Trophoblast cell (in vitro differentiated cells and primary cell): ENCODE measurements at regions not wholly inside any gene's neighbourhood (a gene's known extent, or its start where the extent isn't known, plus 50 kb on each side); places are given as distances from the start of the nearest gene placed in this dataset.

Experiments
- DNase-seq, 2 donors: peaks; one replicate each; pipeline ENCODE4 v3.0.0-alpha.2; 2016
- H2AFZ ChIP-seq: 2 replicates; pipeline ENCODE4 v1.6.1; 2013; ENCODE audit warnings: low read length, moderate library complexity, mild to moderate bottlenecking; ENCODE audit not compliant: insufficient read depth, poor library complexity
- H2AK5ac ChIP-seq: 2 replicates; pipeline ENCODE4 v1.6.1; 2013; ENCODE audit warnings: mild to moderate bottlenecking, low read length
- H2BK120ac ChIP-seq: 2 replicates; pipeline ENCODE4 v1.6.1; 2013; ENCODE audit warnings: low read length, mild to moderate bottlenecking, moderate library complexity; ENCODE audit not compliant: insufficient read depth, poor library complexity
- H2BK12ac ChIP-seq: 2 replicates; pipeline ENCODE4 v1.6.1; 2013; ENCODE audit warnings: mild to moderate bottlenecking, low read length, moderate library complexity
- H2BK5ac ChIP-seq: 2 replicates; pipeline ENCODE4 v1.6.1; 2013; ENCODE audit warnings: low read length, low read depth, moderate library complexity, mild to moderate bottlenecking; ENCODE audit not compliant: poor library complexity
- H3K14ac ChIP-seq: 2 replicates; pipeline ENCODE4 v1.6.1; 2013; ENCODE audit warnings: mild to moderate bottlenecking, low read length
- H3K18ac ChIP-seq: 2 replicates; pipeline ENCODE4 v1.6.1; 2013; ENCODE audit warnings: mild to moderate bottlenecking, low read length
- H3K23ac ChIP-seq: 2 replicates; pipeline ENCODE4 v1.6.1; 2013; ENCODE audit warnings: low read length
- H3K27ac ChIP-seq: 2 replicates; pipeline ENCODE4 v1.5.1; 2013; ENCODE audit warnings: low read depth, mild to moderate bottlenecking, inconsistent platforms, low read length, moderate library complexity
- H3K27me3 ChIP-seq: 2 replicates; pipeline ENCODE4 v1.6.1; 2013; ENCODE audit warnings: inconsistent platforms, mild to moderate bottlenecking, low read length, moderate library complexity; ENCODE audit not compliant: insufficient read depth
- H3K36me3 ChIP-seq, 2 experiments: 1 replicate in 1 of 2; 2 replicates in 1 of 2; pipeline ENCODE4 v1.6.1; 2013; ENCODE audit warnings: low read length in 2 of 2, mild to moderate bottlenecking in 2 of 2, moderate library complexity in 1 of 2; ENCODE audit not compliant: insufficient read depth in 2 of 2, control insufficient read depth in 1 of 2
- H3K4ac ChIP-seq: 2 replicates; pipeline ENCODE4 v1.6.1; 2013; ENCODE audit warnings: low read depth, mild to moderate bottlenecking, low read length, moderate library complexity
- H3K4me1 ChIP-seq, 2 experiments: 1 replicate in 1 of 2; 2 replicates in 1 of 2; pipeline ENCODE4 v1.6.1; 2013; ENCODE audit warnings: low read length in 2 of 2, mild to moderate bottlenecking in 2 of 2, moderate library complexity in 1 of 2; ENCODE audit not compliant: insufficient read depth in 2 of 2, control insufficient read depth in 1 of 2
- H3K4me2 ChIP-seq: 2 replicates; pipeline ENCODE4 v1.6.1; 2013; ENCODE audit warnings: inconsistent platforms, mild to moderate bottlenecking, low read length, moderate library complexity
- H3K4me3 ChIP-seq: 2 replicates; pipeline ENCODE4 v1.5.1; 2013; ENCODE audit warnings: mild to moderate bottlenecking, low read depth, low read length, inconsistent platforms
- H3K79me1 ChIP-seq: one replicate; pipeline ENCODE4 v1.6.1; 2013; ENCODE audit warnings: low read length
- H3K79me2 ChIP-seq: 2 replicates; pipeline ENCODE4 v1.6.1; 2013; ENCODE audit warnings: low read length, mild to moderate bottlenecking; ENCODE audit not compliant: control insufficient read depth, insufficient read depth, poor library complexity
- H3K9ac ChIP-seq: 2 replicates; pipeline ENCODE4 v1.6.1; 2013; ENCODE audit warnings: mild to moderate bottlenecking, low read length
- H3K9me3 ChIP-seq: 2 replicates; pipeline ENCODE4 v1.6.1; 2013; ENCODE audit warnings: low read depth, mild to moderate bottlenecking, control low read depth, inconsistent platforms, low read length; ENCODE audit not compliant: insufficient read depth
- H4K12ac ChIP-seq: 2 replicates; pipeline ENCODE4 v1.6.1; 2013; ENCODE audit warnings: low read depth, mild to moderate bottlenecking, low read length, moderate library complexity
- H4K8ac ChIP-seq: 2 replicates; pipeline ENCODE4 v1.6.1; 2013; ENCODE audit warnings: low read depth, mild to moderate bottlenecking, low read length, moderate library complexity
- H4K91ac ChIP-seq: one replicate; pipeline ENCODE4 v1.6.1; 2013; ENCODE audit warnings: low read depth, mild to moderate bottlenecking, low read length, moderate library complexity
- WGBS: extraction: QIAGEN DNeasy Blood & Tissue Kit; methylation state at CpG from one replicate; pipeline ENCODE4 v1.1.7; 2013; ENCODE audit warnings: missing lambda C conversion rate; ENCODE audit not compliant: insufficient read length, insufficient coverage; ENCODE audit errors: extremely low coverage; 5-methylcytosine and 5-hydroxymethylcytosine counted together

DNA sequence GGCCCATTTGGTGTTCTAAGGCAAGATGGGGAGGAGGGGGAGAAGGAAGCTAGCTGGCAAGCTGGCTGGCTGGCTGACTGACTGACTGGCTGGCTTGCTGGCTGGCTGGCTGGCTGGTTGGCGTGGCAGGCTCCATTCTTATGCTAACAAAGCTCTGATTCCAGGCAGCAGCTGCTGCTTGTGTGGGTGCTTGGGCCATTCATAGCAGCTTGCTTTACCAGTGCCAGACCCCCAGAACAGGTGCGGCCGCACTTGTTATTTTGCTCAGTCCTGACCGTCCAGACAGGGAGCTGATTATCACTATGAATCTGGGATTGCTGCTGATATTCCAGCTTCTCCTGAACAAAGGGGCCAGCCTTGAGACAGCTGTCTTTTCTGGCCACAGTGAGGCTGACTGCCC, 131.2 kb upstream of the PAK3 start:
- Histone ChIP-seq H3K23ac (no peak overlapping the region), H3K14ac (no peak overlapping the region), H3K4ac (no peak overlapping the region), H3K9ac (no peak overlapping the region), H4K91ac (no peak overlapping the region), H2BK12ac (no peak overlapping the region), H3K36me3 (no peaks in the 10 kb centered on the region), H4K8ac (no peak overlapping the region), H3K4me2 (no peak overlapping the region), H3K18ac (no peak overlapping the region), H2AK5ac (no peak overlapping the region), H3K79me2 (no peaks in the 10 kb centered on the region), H3K4me1 (no peaks in the 10 kb centered on the region), H4K12ac (no peak overlapping the region), H3K4me3 (no peak overlapping the region), H2BK5ac (no peak overlapping the region), H2AFZ (no peak overlapping the region), H3K27ac (no peak overlapping the region), H3K9me3 (no peaks in the 10 kb centered on the region), H2BK120ac (no peak overlapping the region), H3K27me3 (no peaks in the 10 kb centered on the region), H3K79me1 (no peaks in the 10 kb centered on the region)
- no CpG with 5 or more reads among the region's 4 CpGs for WGBS
- no peak for DNase-seq

GRCh38 chrX:110962451-110962850, 133.5 kb upstream of the PAK3 start:
- Histone ChIP-seq H3K27me3 (no peaks in the 10 kb centered on the region), H2AFZ (no peak overlapping the region), H3K4ac (no peak overlapping the region), H2BK5ac (no peak overlapping the region), H3K4me3 (no peak overlapping the region), H3K79me2 (no peaks in the 10 kb centered on the region), H3K9me3 (no peaks in the 10 kb centered on the region), H3K36me3 (no peaks in the 10 kb centered on the region), H3K9ac (no peak overlapping the region), H3K27ac (no peak overlapping the region), H3K4me2 (no peak overlapping the region), H3K18ac (no peak overlapping the region), H2BK12ac (no peak overlapping the region), H2BK120ac (no peak overlapping the region), H3K14ac (no peak overlapping the region), H3K79me1 (no peaks in the 10 kb centered on the region), H4K12ac (no peak overlapping the region), H2AK5ac (no peak overlapping the region), H4K8ac (no peak overlapping the region), H4K91ac (no peak overlapping the region), H3K4me1 (no peaks in the 10 kb centered on the region), H3K23ac (no peak overlapping the region)
- no CpG with 5 or more reads among the region's 2 CpGs for WGBS
- no peak for DNase-seq

DNA sequence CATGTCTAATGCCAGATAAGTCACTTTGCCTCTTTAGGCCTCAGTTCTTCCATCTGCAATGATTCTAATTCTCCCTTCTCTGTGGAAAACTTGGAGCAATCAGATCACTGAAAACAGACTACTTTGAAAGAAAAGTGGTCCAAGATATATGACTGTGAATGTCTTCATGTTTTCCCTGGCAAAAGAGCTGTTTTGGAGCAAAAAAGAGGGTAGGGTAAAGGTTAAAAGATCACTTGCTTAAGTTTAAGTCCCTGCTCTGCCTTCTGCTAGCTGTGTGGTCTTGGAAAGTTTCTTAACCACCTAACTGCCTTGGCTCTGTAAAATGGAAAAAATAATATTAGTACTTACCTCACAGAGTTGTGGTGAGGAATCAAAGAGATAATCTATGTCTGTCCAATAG, 140.3 kb upstream of the PAK3 start:
- Histone ChIP-seq H3K79me1 (no peaks in the 10 kb centered on the region), H3K36me3 (no peaks in the 10 kb centered on the region), H4K8ac (no peak overlapping the region), H3K4me2 (no peak overlapping the region), H3K9ac (no peak overlapping the region), H4K91ac (no peak overlapping the region), H3K4ac (no peak overlapping the region), H4K12ac (no peak overlapping the region), H3K14ac (no peak overlapping the region), H3K9me3 (no peaks in the 10 kb centered on the region), H2BK12ac (no peak overlapping the region), H2BK5ac (no peak overlapping the region), H3K27ac (no peak overlapping the region), H3K4me1 (no peaks in the 10 kb centered on the region), H2AK5ac (no peak overlapping the region), H2BK120ac (no peak overlapping the region), H3K23ac (no peak overlapping the region), H3K18ac (no peak overlapping the region), H3K4me3 (no peak overlapping the region), H3K27me3 (no peaks in the 10 kb centered on the region), H3K79me2 (no peaks in the 10 kb centered on the region), H2AFZ (no peak overlapping the region)
- DNase-seq, result no peak

DNA sequence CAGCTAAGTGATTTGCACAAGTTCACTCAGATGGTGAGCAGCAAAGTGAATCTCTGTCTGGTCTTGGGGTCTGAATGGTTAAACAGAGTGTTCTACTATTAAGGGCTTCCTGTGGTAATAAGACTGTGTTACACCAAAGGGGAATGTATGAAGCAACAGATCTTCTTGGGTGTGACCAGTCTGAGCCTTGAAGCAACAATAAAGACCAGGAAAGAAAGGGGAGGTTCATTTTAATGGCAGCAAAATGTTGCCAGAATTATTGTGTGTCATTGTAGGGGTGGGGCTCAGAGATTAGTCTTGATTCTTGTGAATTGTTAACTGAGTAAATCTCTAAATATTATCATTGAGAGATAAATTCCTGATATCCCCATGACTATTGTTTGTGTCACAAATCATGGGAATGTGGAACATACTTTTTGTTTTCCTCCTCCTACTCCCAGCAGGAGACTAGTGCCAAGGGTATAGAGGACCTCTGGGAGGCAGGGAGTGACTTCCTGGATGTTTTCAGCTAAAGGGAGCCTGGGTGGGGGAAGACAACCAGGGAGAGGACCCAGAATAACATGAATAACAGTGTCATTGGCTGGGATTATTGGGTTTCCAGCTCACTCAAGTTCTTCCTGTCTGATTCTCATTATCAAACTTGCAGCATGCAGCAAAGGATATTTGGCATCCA, 141.4 kb upstream of the PAK3 start:
- Histone ChIP-seq H3K4me3 (no peak overlapping the region), H3K4me2 (no peak overlapping the region), H2BK5ac (no peak overlapping the region), H2BK12ac (no peak overlapping the region), H2BK120ac (no peak overlapping the region), H2AK5ac (no peak overlapping the region), H4K12ac (no peak overlapping the region), H4K8ac (no peak overlapping the region), H4K91ac (no peak overlapping the region), H3K79me1 (no peaks in the 10 kb centered on the region), H3K79me2 (no peaks in the 10 kb centered on the region), H3K4ac (no peak overlapping the region), H3K14ac (no peak overlapping the region), H3K18ac (no peak overlapping the region), H3K4me1 (no peaks in the 10 kb centered on the region), H3K27ac (no peak overlapping the region), H3K27me3 (no peaks in the 10 kb centered on the region), H3K9ac (no peak overlapping the region), H3K9me3 (no peaks in the 10 kb centered on the region), H3K36me3 (no peaks in the 10 kb centered on the region), H2AFZ (no peak overlapping the region), H3K23ac (no peak overlapping the region)
- DNase-seq, result no peak
